ENCODE measurements at regions not wholly inside any gene's neighbourhood (a gene's known extent, or its start where the extent isn't known, plus 50 kb on each side); places are given as distances from the start of the nearest gene placed in this dataset.

DNA sequence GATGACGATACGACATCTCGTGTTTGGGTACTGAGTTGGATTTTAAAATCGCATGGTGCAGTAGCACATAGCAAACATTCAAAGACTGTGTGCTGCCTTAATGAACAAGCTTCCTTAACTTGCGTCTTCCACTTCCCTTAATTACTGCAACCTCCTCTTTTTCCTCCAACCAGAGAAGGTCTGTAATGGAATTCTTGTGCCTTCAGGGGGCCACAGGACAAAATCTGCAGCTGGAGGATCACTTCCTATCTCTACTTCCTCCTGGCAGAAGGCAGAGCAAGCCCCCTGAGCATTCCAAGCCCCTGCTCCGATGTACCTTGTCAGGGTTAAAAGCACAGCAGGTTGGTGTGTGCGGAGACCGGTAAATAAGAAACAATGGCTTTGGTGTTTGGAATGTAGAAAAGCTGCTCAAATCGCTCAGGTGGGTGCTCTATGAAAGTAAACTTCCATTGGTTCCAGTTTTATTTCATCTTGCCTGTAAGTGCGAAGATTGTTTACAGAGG, 151.3 kb upstream of the UQCRFS1 start:
- in situ Hi-C loops (cut with HindIII; ENCODE audit: low pct_unique_long_range_greater_than_20kb, low sequenced_read_pairs), result no loop called here
- Histone ChIP-seq H3K4me3 (ENCODE audit: low read depth in 2 of 2, low read length in 2 of 2) (no peak overlapping the region), H3K27ac (ENCODE audit: low read length) (no peak overlapping the region), H3K9me3 (ENCODE audit: control insufficient read depth, insufficient read depth, low read depth, low read length) (no peaks in the 10 kb centered on the region), H3K4me1 (ENCODE audit: control insufficient read depth, insufficient read depth, low read length) (no peaks in the 10 kb centered on the region), H3K27me3 (ENCODE audit: control insufficient read depth, insufficient read depth, low read length) (peaks cover 20% of the 10 kb centered on the region), H3K36me3 (ENCODE audit: control insufficient read depth, insufficient read depth, low read length) (no peaks in the 10 kb centered on the region)
- ChIA-PET CTCF (no interaction called here), POLR2A (no interaction called here)
- intact Hi-C loops (cut with micrococcal nuclease; ENCODE audit: unreplicated experiment), result no loop called here
- TF ChIP-seq POLR2AphosphoS5 (IDR thresholded peaks at IDR 0.05; ENCODE audit: low read depth, low read length) (no peak), REST (IDR thresholded peaks at IDR 0.05; ENCODE audit: insufficient read depth in 1 of 2, low read depth in 2 of 2, low read length in 1 of 2) (no peak), CTCF (IDR thresholded peaks at IDR 0.05) (no peak)
- BruUV-seq (replicated peaks), result no TSS peak
- DNase-seq (ENCODE audit: low read depth, low spot score) (no peak), ATAC-seq (no peak)

DNA sequence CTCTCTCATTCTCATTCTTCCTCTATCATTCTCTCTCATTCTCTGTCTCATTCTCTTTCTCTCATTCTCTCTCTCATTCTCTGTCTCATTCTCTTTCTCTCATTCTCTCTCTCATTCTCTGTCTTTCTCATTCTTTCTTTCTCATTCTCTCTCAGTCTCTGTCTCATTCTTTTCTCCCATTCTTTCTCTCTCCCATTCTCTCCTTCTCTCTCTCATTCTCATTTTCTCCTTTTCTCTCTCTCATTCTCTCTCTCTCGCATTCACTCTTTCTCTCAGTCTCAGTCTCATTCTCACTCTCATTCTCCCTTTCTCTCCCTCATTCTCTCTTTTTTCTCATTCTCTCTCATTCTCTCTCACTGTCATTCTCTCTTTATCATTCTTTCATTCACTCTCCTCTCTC, 152.0 kb upstream of the UQCRFS1 start:
- in situ Hi-C loops (cut with HindIII; ENCODE audit: low pct_unique_long_range_greater_than_20kb, low sequenced_read_pairs) (no loop called here), intact Hi-C loops (cut with micrococcal nuclease; ENCODE audit: unreplicated experiment) (no loop called here)
- H3K27ac ChIP-seq (ENCODE audit: low read length), result no peak overlapping the region
- no peaks in the 10 kb centered on the region for H3K9me3 ChIP-seq (ENCODE audit: control insufficient read depth, insufficient read depth, low read depth, low read length)
- DNase-seq (ENCODE audit: low read depth, low spot score), result no peak
- no peak overlapping the region for H3K4me3 ChIP-seq (ENCODE audit: low read depth in 2 of 2, low read length in 2 of 2)
- no peak for ATAC-seq
- ChIA-PET CTCF (no interaction called here), POLR2A (no interaction called here)
- peaks cover 21% of the 10 kb centered on the region for H3K27me3 ChIP-seq (ENCODE audit: control insufficient read depth, insufficient read depth, low read length)
- no peaks in the 10 kb centered on the region for H3K4me1 ChIP-seq (ENCODE audit: control insufficient read depth, insufficient read depth, low read length)
- BruUV-seq (replicated peaks), result no TSS peak
- H3K36me3 ChIP-seq (ENCODE audit: control insufficient read depth, insufficient read depth, low read length), result no peaks in the 10 kb centered on the region
- no peak for TF ChIP-seq TCF7L2 (IDR thresholded peaks at IDR 0.05; ENCODE audit: low read depth, low read length)
- TF ChIP-seq SIN3A (IDR thresholded peaks at IDR 0.05; ENCODE audit: borderline replicate concordance, insufficient read depth, low read depth, low read length), result no peak
- no peak for TF ChIP-seq REST (IDR thresholded peaks at IDR 0.05; ENCODE audit: insufficient read depth in 1 of 2, low read depth in 2 of 2, low read length in 1 of 2)
- TF ChIP-seq CTCF (IDR thresholded peaks at IDR 0.05), result no peak
- no peak for TF ChIP-seq POLR2AphosphoS5 (IDR thresholded peaks at IDR 0.05; ENCODE audit: low read depth, low read length)
